ENCODE measurements at regions not wholly inside any gene's neighbourhood (a gene's known extent, or its start where the extent isn't known, plus 50 kb on each side); places are given as distances from the start of the nearest gene placed in this dataset.

GRCh38 chr6:168239044-168239773 lies 80.4 kb downstream of the DACT2 start:
- TF ChIP-seq, protein P1, sequence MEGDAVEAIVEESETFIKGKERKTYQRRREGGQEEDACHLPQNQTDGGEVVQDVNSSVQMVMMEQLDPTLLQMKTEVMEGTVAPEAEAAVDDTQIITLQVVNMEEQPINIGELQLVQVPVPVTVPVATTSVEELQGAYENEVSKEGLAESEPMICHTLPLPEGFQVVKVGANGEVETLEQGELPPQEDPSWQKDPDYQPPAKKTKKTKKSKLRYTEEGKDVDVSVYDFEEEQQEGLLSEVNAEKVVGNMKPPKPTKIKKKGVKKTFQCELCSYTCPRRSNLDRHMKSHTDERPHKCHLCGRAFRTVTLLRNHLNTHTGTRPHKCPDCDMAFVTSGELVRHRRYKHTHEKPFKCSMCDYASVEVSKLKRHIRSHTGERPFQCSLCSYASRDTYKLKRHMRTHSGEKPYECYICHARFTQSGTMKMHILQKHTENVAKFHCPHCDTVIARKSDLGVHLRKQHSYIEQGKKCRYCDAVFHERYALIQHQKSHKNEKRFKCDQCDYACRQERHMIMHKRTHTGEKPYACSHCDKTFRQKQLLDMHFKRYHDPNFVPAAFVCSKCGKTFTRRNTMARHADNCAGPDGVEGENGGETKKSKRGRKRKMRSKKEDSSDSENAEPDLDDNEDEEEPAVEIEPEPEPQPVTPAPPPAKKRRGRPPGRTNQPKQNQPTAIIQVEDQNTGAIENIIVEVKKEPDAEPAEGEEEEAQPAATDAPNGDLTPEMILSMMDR (IDR thresholded peaks at IDR 0.05): no peak
- TF ChIP-seq ZFX (IDR thresholded peaks at IDR 0.05; ENCODE audit: borderline replicate concordance): no peak
